Nephron (organoid): ENCODE measurements at regions not wholly inside any gene's neighbourhood (a gene's known extent, or its start where the extent isn't known, plus 50 kb on each side); places are given as distances from the start of the nearest gene placed in this dataset.
A peak's percentile ranks its signal among the peaks of the same experiment; 100 is the strongest.

ENCODE experiments used
- H3K27ac Mint-ChIP-seq, 3 experiments: 2 replicates each; pipeline ENCODE4 v1.8.0; 2020; ENCODE audit warnings: mixed read lengths in 3 of 3, mild to moderate bottlenecking in 2 of 3, moderate library complexity in 1 of 3
- H3K27me3 Mint-ChIP-seq: 2 replicates; pipeline ENCODE4 v1.8.0; 2021; ENCODE audit warnings: low read depth, mild to moderate bottlenecking, moderate library complexity, mixed read lengths
- H3K36me3 Mint-ChIP-seq: 2 replicates; pipeline ENCODE4 v1.8.0; 2020; ENCODE audit warnings: low read depth, mixed read lengths
- H3K4me1 Mint-ChIP-seq: 2 replicates; pipeline ENCODE4 v1.8.0; 2020; ENCODE audit warnings: mixed read lengths
- H3K4me3 Mint-ChIP-seq, 3 experiments: 2 replicates each; pipeline ENCODE4 v1.8.0; 2020; ENCODE audit warnings: mild to moderate bottlenecking in 3 of 3, mixed read lengths in 3 of 3, moderate library complexity in 2 of 3
- H3K9me3 Mint-ChIP-seq: 2 replicates; pipeline ENCODE4 v1.8.0; 2020; ENCODE audit warnings: mixed read lengths
- TF ChIP-seq, protein P1 (sequence below), 3 experiments: fragments of 200-600 bp; sonication (generic); IDR thresholded peaks; one replicate each; pipeline ENCODE4 v1.5.0; 2021; ENCODE audit warnings: antibody characterized with exemption in 3 of 3; ENCODE audit not compliant: unreplicated experiment in 3 of 3

DNA sequence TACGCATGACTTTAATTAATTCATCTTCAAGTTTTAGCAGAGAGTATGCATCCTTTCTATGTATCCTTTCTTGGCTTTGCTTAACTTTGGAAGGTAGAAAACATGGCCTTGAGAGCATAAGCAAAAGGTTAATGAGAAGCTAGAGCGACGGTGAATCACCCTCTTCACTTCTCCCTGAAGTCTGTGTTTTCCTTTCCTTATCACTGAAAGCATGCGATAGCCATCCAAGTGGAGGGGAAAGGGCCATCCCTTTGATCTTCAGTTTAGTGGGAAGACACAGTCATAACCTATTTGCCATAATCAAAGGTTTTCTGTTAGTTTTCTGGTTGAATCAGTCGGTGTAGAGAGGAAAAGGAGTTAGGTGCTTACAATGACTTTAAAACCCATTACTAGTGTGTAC, 354.0 kb upstream of the ROBO2 start:
- H3K27me3 Mint-ChIP-seq = no peaks in the 10 kb centered on the region
- TF ChIP-seq, protein P1, sequence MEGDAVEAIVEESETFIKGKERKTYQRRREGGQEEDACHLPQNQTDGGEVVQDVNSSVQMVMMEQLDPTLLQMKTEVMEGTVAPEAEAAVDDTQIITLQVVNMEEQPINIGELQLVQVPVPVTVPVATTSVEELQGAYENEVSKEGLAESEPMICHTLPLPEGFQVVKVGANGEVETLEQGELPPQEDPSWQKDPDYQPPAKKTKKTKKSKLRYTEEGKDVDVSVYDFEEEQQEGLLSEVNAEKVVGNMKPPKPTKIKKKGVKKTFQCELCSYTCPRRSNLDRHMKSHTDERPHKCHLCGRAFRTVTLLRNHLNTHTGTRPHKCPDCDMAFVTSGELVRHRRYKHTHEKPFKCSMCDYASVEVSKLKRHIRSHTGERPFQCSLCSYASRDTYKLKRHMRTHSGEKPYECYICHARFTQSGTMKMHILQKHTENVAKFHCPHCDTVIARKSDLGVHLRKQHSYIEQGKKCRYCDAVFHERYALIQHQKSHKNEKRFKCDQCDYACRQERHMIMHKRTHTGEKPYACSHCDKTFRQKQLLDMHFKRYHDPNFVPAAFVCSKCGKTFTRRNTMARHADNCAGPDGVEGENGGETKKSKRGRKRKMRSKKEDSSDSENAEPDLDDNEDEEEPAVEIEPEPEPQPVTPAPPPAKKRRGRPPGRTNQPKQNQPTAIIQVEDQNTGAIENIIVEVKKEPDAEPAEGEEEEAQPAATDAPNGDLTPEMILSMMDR (IDR thresholded peaks at IDR 0.05; ENCODE audit: unreplicated experiment in 3 of 3) = no peak
- H3K9me3 Mint-ChIP-seq = no peaks in the 10 kb centered on the region
- no peak overlapping the region for H3K4me3 Mint-ChIP-seq
- no peaks in the 10 kb centered on the region for H3K36me3 Mint-ChIP-seq
- no peaks in the 10 kb centered on the region for H3K4me1 Mint-ChIP-seq
- H3K27ac Mint-ChIP-seq = no peak overlapping the region

- H3K9me3 Mint-ChIP-seq = no peaks in the 10 kb centered on the region
- H3K27ac Mint-ChIP-seq = no peak overlapping the region
- no peaks in the 10 kb centered on the region for H3K27me3 Mint-ChIP-seq
- TF ChIP-seq, protein P1 (IDR thresholded peaks at IDR 0.05; ENCODE audit: unreplicated experiment in 3 of 3) = no peak
- H3K4me1 Mint-ChIP-seq = no peaks in the 10 kb centered on the region
- no peaks in the 10 kb centered on the region for H3K36me3 Mint-ChIP-seq
- no peak overlapping the region for H3K4me3 Mint-ChIP-seq
Measured at GRCh38 chr3:76687019-76687418, 352.9 kb upstream of the ROBO2 start.

DNA sequence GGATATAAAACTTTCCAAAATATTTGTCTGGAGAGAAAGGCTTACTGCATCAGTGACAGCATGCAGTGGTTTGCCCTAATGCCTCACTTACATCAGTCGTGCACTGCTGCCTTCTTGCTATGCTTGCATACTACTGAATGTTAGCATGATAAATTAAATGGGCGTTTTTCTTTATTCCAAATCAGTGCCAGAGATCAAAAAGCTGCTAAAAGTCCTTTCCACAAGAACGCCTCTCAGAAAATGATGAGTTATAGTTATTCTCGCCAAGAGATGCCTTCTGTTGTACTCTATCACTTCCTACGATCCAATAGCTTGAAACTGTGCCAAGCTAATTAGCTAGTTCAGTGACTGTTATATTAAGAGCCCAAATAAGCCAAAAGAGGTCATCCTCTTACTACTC, 345.8 kb upstream of the ROBO2 start:
- Mint-ChIP-seq H3K4me1 (peaks cover 16% of the 10 kb centered on the region), H3K9me3 (no peaks in the 10 kb centered on the region), H3K27me3 (no peaks in the 10 kb centered on the region), H3K27ac (peak overlapping the region in 1 of 3 experiments; percentile 2), H3K4me3 (no peak overlapping the region), H3K36me3 (no peaks in the 10 kb centered on the region)
- TF ChIP-seq, protein P1 (IDR thresholded peaks at IDR 0.05; ENCODE audit: unreplicated experiment in 3 of 3) = no peak

GRCh38 chr3:76698136-76698706, 341.7 kb upstream of the ROBO2 start:
- Mint-ChIP-seq H3K4me3 (peak overlapping the region in 1 of 3 experiments; percentile 13), H3K27me3 (no peaks in the 10 kb centered on the region), H3K4me1 (peaks cover 30% of the 10 kb centered on the region), H3K36me3 (no peaks in the 10 kb centered on the region), H3K27ac (peak overlapping the region in 2 of 3 experiments; percentile 41 to 77), H3K9me3 (no peaks in the 10 kb centered on the region)
- TF ChIP-seq, protein P1 (IDR thresholded peaks at IDR 0.05; ENCODE audit: unreplicated experiment in 3 of 3) = no peak

GRCh38 chr3:76699846-76700245, 340.1 kb upstream of the ROBO2 start:
- Mint-ChIP-seq H3K4me3 (no peak overlapping the region), H3K27ac (peak overlapping the region; percentile 20 to 73 (median 70)), H3K9me3 (no peaks in the 10 kb centered on the region), H3K36me3 (no peaks in the 10 kb centered on the region), H3K4me1 (peaks cover 22% of the 10 kb centered on the region), H3K27me3 (no peaks in the 10 kb centered on the region)
- TF ChIP-seq, protein P1 (IDR thresholded peaks at IDR 0.05; ENCODE audit: unreplicated experiment in 3 of 3) = no peak

- TF ChIP-seq, protein P1 (IDR thresholded peaks at IDR 0.05; ENCODE audit: unreplicated experiment in 3 of 3) = no peak
- Mint-ChIP-seq H3K9me3 (no peaks in the 10 kb centered on the region), H3K4me3 (no peak overlapping the region), H3K27ac (peak overlapping the region in 1 of 3 experiments; percentile 70), H3K36me3 (no peaks in the 10 kb centered on the region), H3K27me3 (no peaks in the 10 kb centered on the region), H3K4me1 (peaks cover 22% of the 10 kb centered on the region)
Measured at GRCh38 chr3:76700323-76700722, 339.6 kb upstream of the ROBO2 start.
